H1 (cell line): ENCODE measurements at regions not wholly inside any gene's neighbourhood (a gene's known extent, or its start where the extent isn't known, plus 50 kb on each side); places are given as distances from the start of the nearest gene placed in this dataset.

Source experiments
- CTCF ChIA-PET: fragments of 300-600 bp; sonication (Branson Sonifier 250); formaldehyde crosslinking; loops from one replicate; lab custom pipeline; 2021; ENCODE audit not compliant: partially characterized antibody; lab: Charles Lee
- POLR2A ChIA-PET: fragments of 300-600 bp; sonication (Branson Sonifier 250); formaldehyde crosslinking; loops from one replicate; lab custom pipeline; 2021; ENCODE audit warnings: inconsistent platforms; ENCODE audit not compliant: partially characterized antibody; lab: Charles Lee
- DNase-seq, 2 experiments: peaks; one replicate each; pipeline versions ENCODE4 v3.0.0 to v3.0.0-alpha.2; 2010 to 2022; ENCODE audit warnings: low spot score in 2 of 2, low read depth in 1 of 2, mixed read lengths in 1 of 2
- FAIRE-seq: peaks from 2 replicates; lab custom pipeline; 2011; peaks lifted over from hg19 to GRCh38; lab: Jason Lieb, UNC
- H2AFZ ChIP-seq: 2 replicates; pipeline ENCODE4 v1.8.1; 2012; ENCODE audit warnings: low read length, inconsistent platforms
- H2AK5ac ChIP-seq: 2 replicates; pipeline ENCODE4 v1.6.1; 2013; ENCODE audit warnings: low read depth, low read length
- H2BK120ac ChIP-seq: replicated peaks from 2 replicates; pipeline ENCODE3; 2013; ENCODE audit warnings: low read depth, low read length, inconsistent platforms
- H2BK12ac ChIP-seq: 2 replicates; pipeline ENCODE4 v1.6.1; 2013; ENCODE audit warnings: low read depth, low read length
- H2BK15ac ChIP-seq: 2 replicates; pipeline ENCODE4 v1.6.1; 2013; ENCODE audit warnings: low read length
- H2BK20ac ChIP-seq: 2 replicates; pipeline ENCODE4 v1.6.1; 2013; ENCODE audit warnings: low read length
- H2BK5ac ChIP-seq: 2 replicates; pipeline ENCODE4 v1.6.1; 2013; ENCODE audit warnings: low read depth, low read length
- H3K14ac ChIP-seq: 2 replicates; pipeline ENCODE4 v1.6.1; 2013; ENCODE audit warnings: inconsistent platforms; ENCODE audit not compliant: insufficient read length
- H3K18ac ChIP-seq: 2 replicates; pipeline ENCODE4 v1.6.1; 2013; ENCODE audit warnings: low read length; ENCODE audit errors: extremely low read depth
- H3K23ac ChIP-seq: 2 replicates; pipeline ENCODE4 v1.6.1; 2013; ENCODE audit warnings: inconsistent platforms; ENCODE audit not compliant: insufficient read length
- H3K23me2 ChIP-seq: 2 replicates; pipeline ENCODE4 v1.6.1; 2013; ENCODE audit warnings: low read depth, low read length
- H3K27ac ChIP-seq: 2 replicates; pipeline ENCODE4 v1.6.1; 2011; ENCODE audit warnings: low read depth, low read length, inconsistent platforms
- H3K27me3 ChIP-seq, 4 experiments: replicated peaks in 1 of 4; 1 replicate in 1 of 4; 2 replicates in 3 of 4; pipeline versions ENCODE4 v1.6.1 to v1.8.1; 2011 to 2013; ENCODE audit warnings: low read length in 3 of 4, mild to moderate bottlenecking in 3 of 4, inconsistent platforms in 2 of 4, mixed read lengths in 2 of 4, moderate library complexity in 1 of 4; ENCODE audit not compliant: control insufficient read depth in 3 of 4, insufficient read depth in 3 of 4; ENCODE audit errors: extremely low read depth in 1 of 4
- H3K36me3 ChIP-seq, 4 experiments: 2 replicates each; pipeline versions ENCODE4 v1.6.1 to v1.8.1; 2011 to 2013; ENCODE audit warnings: mild to moderate bottlenecking in 4 of 4, low read length in 3 of 4, moderate library complexity in 2 of 4, control low read depth in 1 of 4, inconsistent platforms in 1 of 4; ENCODE audit not compliant: insufficient read depth in 4 of 4, control insufficient read depth in 2 of 4
- H3K4ac ChIP-seq: replicated peaks from 2 replicates; pipeline ENCODE3; 2013; ENCODE audit warnings: low read length, low read depth, mixed read lengths, inconsistent platforms; ENCODE audit not compliant: insufficient read length
- H3K4me1 ChIP-seq, 4 experiments: replicated peaks in 1 of 4; 1 replicate in 1 of 4; 2 replicates in 3 of 4; pipeline versions ENCODE4 v1.6.1 to v1.8.1; 2011 to 2013; ENCODE audit warnings: low read length in 3 of 4, inconsistent platforms in 2 of 4, mixed read lengths in 1 of 4; ENCODE audit not compliant: insufficient read depth in 4 of 4, control insufficient read depth in 3 of 4
- H3K4me2 ChIP-seq, 2 experiments: 2 replicates each; pipeline versions ENCODE4 v1.6.1 to v1.8.1; 2011 to 2013; ENCODE audit warnings: low read depth in 2 of 2, low read length in 2 of 2, control low read depth in 1 of 2, inconsistent platforms in 1 of 2, mild to moderate bottlenecking in 1 of 2; ENCODE audit not compliant: insufficient read depth in 1 of 2
- H3K4me3 ChIP-seq, 4 experiments: fragments of 200-600, 300-600 bp in 1 of 4; sonication (generic), shearing (Covaris generic), sonication (Bioruptor Twin) in 1 of 4; 2 replicates each; pipeline versions ENCODE4 v1.5.1 to v1.8.1; 2011 to 2016; ENCODE audit warnings: low read length in 4 of 4, low read depth in 3 of 4, control low read depth in 2 of 4, inconsistent platforms in 2 of 4, mild to moderate bottlenecking in 2 of 4, mixed read lengths in 1 of 4, moderate library complexity in 1 of 4; ENCODE audit not compliant: insufficient read depth in 2 of 4; ENCODE audit errors: extremely low read depth in 1 of 4
- H3K56ac ChIP-seq: replicated peaks from 2 replicates; pipeline ENCODE3; 2013; ENCODE audit warnings: low read depth, mild to moderate bottlenecking, mixed read lengths, low read length, inconsistent platforms; ENCODE audit not compliant: insufficient read length
- H3K79me1 ChIP-seq: 2 replicates; pipeline ENCODE4 v1.6.1; 2013; ENCODE audit warnings: low read depth, low read length, control low read depth
- H3K79me2 ChIP-seq, 2 experiments: 2 replicates each; pipeline versions ENCODE4 v1.6.1 to v1.8.1; 2012 to 2013; ENCODE audit warnings: low read length in 2 of 2, mild to moderate bottlenecking in 2 of 2, inconsistent platforms in 1 of 2; ENCODE audit not compliant: insufficient read depth in 2 of 2, control insufficient read depth in 1 of 2
- H3K9ac ChIP-seq, 4 experiments: replicated peaks in 1 of 4; 1 replicate in 1 of 4; 2 replicates in 3 of 4; pipeline versions ENCODE4 v1.6.1 to v1.8.1; 2011 to 2013; ENCODE audit warnings: low read depth in 3 of 4, low read length in 3 of 4, control low read depth in 2 of 4, mild to moderate bottlenecking in 2 of 4, moderate library complexity in 2 of 4, inconsistent platforms in 1 of 4; ENCODE audit errors: extremely low read depth in 1 of 4
- H3K9me3 ChIP-seq, 2 experiments: 2 replicates each; pipeline versions ENCODE4 v1.6.1 to v1.8.1; 2012 to 2013; ENCODE audit warnings: mild to moderate bottlenecking in 2 of 2, moderate library complexity in 2 of 2, control low read depth in 1 of 2, inconsistent platforms in 1 of 2, low read depth in 1 of 2, low read length in 1 of 2, mixed read lengths in 1 of 2; ENCODE audit not compliant: insufficient read depth in 2 of 2
- H4K20me1 ChIP-seq, 2 experiments: replicated peaks in 1 of 2; 2 replicates each; pipeline versions ENCODE3 to v1.8.1; 2011 to 2013; ENCODE audit warnings: inconsistent platforms in 2 of 2, low read length in 2 of 2, mild to moderate bottlenecking in 1 of 2; ENCODE audit not compliant: insufficient read depth in 2 of 2, control insufficient read depth in 1 of 2
- H4K5ac ChIP-seq: 2 replicates; pipeline ENCODE4 v1.6.1; 2013; ENCODE audit warnings: low read length, low read depth, mixed read lengths, inconsistent platforms; ENCODE audit not compliant: insufficient read length
- H4K8ac ChIP-seq: 2 replicates; pipeline ENCODE4 v1.8.0; 2013; ENCODE audit warnings: mild to moderate bottlenecking, moderate library complexity, low read length, inconsistent platforms; ENCODE audit not compliant: insufficient read depth; ENCODE audit errors: extremely low read depth
- H4K91ac ChIP-seq: replicated peaks from 2 replicates; pipeline ENCODE3; 2013; ENCODE audit warnings: low read length, mixed read lengths, inconsistent platforms; ENCODE audit not compliant: insufficient read length
- BACH1 ChIP-seq: IDR thresholded peaks from 2 replicates; pipeline ENCODE4 v1.6.1; 2012; ENCODE audit warnings: low read length, improper control_type of control experiment
- CTBP2 ChIP-seq: IDR thresholded peaks from 2 replicates; pipeline ENCODE4 v1.7.0; 2011; ENCODE audit warnings: borderline replicate concordance, mild to moderate bottlenecking, moderate library complexity, mixed read lengths, low read length; ENCODE audit not compliant: insufficient read depth, insufficient read length
- EZH2 ChIP-seq: fragments of 200-600 bp; sonication (generic); IDR thresholded peaks from 2 replicates; pipeline ENCODE4 v1.7.1; 2012; ENCODE audit warnings: low read depth, mild to moderate bottlenecking, moderate library complexity, low read length, inconsistent platforms; ENCODE audit not compliant: severe bottlenecking
- JUN ChIP-seq: IDR thresholded peaks from 2 replicates; pipeline ENCODE4 v1.6.1; 2011; ENCODE audit warnings: low read depth, mild to moderate bottlenecking, improper control_type of control experiment, low read length
- JUND ChIP-seq: IDR thresholded peaks from 2 replicates; pipeline ENCODE4 v1.6.1; 2011; ENCODE audit warnings: mild to moderate bottlenecking, improper control_type of control experiment, low read length
- TBP ChIP-seq: IDR thresholded peaks from 2 replicates; pipeline ENCODE4 v1.6.1; 2011; ENCODE audit warnings: low read depth, low read length, improper control_type of control experiment
- whole genome bisulfite sequencing, 2 experiments: shearing (Covaris generic) in 1 of 2; methylation state at CpG; one replicate each; pipeline versions ENCODE4 v1.1.6 to v1.1.7; 2013 to 2015; ENCODE audit warnings: low lambda C conversion rate in 2 of 2, mixed read lengths in 2 of 2, inconsistent platforms in 1 of 2, low coverage in 1 of 2, missing lambda C conversion rate in 1 of 2; ENCODE audit not compliant: insufficient replicate concordance in 2 of 2, insufficient coverage in 1 of 2, insufficient read length in 1 of 2; ENCODE audit errors: extremely low coverage in 1 of 2, missing lambda C conversion rate in 1 of 2; 5-methylcytosine and 5-hydroxymethylcytosine counted together
- TF ChIP-seq, protein P1 (sequence below): IDR thresholded peaks from 2 replicates; pipeline ENCODE4 v1.6.1; 2012; ENCODE audit warnings: low read length, inconsistent platforms

DNA sequence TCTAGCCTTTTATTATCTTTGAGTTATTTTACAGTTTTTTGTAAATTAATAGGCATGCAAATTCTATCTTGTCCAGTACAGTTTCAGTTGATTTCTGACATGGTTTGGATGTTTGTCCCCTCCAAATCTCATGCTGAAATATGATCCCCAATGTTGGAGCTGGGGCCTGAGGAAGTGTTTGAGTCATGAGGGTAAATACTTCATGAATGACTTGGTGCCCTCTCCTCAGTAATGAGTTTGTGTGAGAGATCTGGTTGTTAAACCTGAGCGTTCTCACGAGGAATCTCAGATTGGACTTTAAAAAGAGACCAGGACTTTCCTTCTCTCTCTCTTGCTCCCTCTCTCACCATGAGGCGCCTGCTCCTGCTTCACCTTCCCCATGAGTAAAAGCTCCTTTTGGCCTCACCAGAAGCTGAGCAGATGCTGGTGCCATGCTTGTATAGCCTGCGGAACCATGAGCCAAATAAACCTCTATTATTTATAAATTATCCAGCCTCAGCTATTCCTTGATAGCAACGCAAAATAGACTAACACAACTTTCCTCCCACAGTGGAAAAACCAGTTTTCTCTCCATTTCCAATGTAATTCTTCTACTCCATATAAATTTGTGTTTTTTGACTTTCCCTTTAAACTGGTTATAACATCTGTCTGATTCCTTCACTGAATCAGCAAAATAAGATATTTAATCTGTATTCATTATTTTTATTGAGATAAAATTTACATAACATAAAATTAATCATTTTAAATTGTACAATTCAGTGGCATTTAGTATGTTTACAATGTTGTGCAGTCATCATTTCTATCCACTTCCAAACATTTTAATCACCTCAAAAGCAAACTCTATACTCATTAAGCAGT is 78.7 kb upstream of the PRSS16 start:
- H3K27me3 ChIP-seq = no peaks in the 10 kb centered on the region
- no peak overlapping the region for H3K18ac ChIP-seq
- H3K79me1 ChIP-seq = no peaks in the 10 kb centered on the region
- TF ChIP-seq, protein P1, sequence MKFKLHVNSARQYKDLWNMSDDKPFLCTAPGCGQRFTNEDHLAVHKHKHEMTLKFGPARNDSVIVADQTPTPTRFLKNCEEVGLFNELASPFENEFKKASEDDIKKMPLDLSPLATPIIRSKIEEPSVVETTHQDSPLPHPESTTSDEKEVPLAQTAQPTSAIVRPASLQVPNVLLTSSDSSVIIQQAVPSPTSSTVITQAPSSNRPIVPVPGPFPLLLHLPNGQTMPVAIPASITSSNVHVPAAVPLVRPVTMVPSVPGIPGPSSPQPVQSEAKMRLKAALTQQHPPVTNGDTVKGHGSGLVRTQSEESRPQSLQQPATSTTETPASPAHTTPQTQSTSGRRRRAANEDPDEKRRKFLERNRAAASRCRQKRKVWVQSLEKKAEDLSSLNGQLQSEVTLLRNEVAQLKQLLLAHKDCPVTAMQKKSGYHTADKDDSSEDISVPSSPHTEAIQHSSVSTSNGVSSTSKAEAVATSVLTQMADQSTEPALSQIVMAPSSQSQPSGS = no peak
- TF ChIP-seq BACH1 (no peak), TBP (no peak), CTBP2 (no peak), EZH2 (no peak), JUN (no peak), JUND (no peak)
- FAIRE-seq (no peak), DNase-seq (no peak)
- no peak overlapping the region for H3K4ac ChIP-seq
- no peak overlapping the region for H2BK15ac ChIP-seq
- no peak overlapping the region for H2BK120ac ChIP-seq
- no peak overlapping the region for H3K9ac ChIP-seq
- H2BK5ac ChIP-seq = no peak overlapping the region
- no peak overlapping the region for H3K23ac ChIP-seq
- no peak overlapping the region for H2BK20ac ChIP-seq
- H2AFZ ChIP-seq = no peak overlapping the region
- H3K36me3 ChIP-seq = no peaks in the 10 kb centered on the region; a peak in 1 of 8 replicates
- H2BK12ac ChIP-seq = no peak overlapping the region
- H4K8ac ChIP-seq = no peak overlapping the region
- no peaks in the 10 kb centered on the region for H3K4me1 ChIP-seq
- no peaks in the 10 kb centered on the region for H3K23me2 ChIP-seq
- WGBS, 2 experiments = 68% methylated on average over 5 of the region's 5 CpGs; no CpG with 5 or more reads in 1 of the 2 experiments
- H3K4me3 ChIP-seq = no peak overlapping the region
- H3K79me2 ChIP-seq = no peaks in the 10 kb centered on the region
- no peak overlapping the region for H3K4me2 ChIP-seq
- no peak overlapping the region for H4K91ac ChIP-seq
- H4K20me1 ChIP-seq = no peaks in the 10 kb centered on the region
- CTCF ChIA-PET = interaction anchor here (1.2 kb wide), 1 partner anchor 16 kb away, joined by 3 read pairs; no protein-coding TSS in a partner anchor
- no peak overlapping the region for H2AK5ac ChIP-seq
- H4K5ac ChIP-seq = no peak overlapping the region
- no peak overlapping the region for H3K14ac ChIP-seq
- no peak overlapping the region for H3K27ac ChIP-seq
- POLR2A ChIA-PET = interaction anchor here (0.6 to 0.9 kb wide), 2 partner anchors 9 to 705 kb away, joined by 3 to 5 read pairs; a partner anchor contains a TSS
- H3K56ac ChIP-seq = no peak overlapping the region
- no peaks in the 10 kb centered on the region for H3K9me3 ChIP-seq
